ENCODE measurements at regions not wholly inside any gene's neighbourhood (a gene's known extent, or its start where the extent isn't known, plus 50 kb on each side); places are given as distances from the start of the nearest gene placed in this dataset.

- intact Hi-C loops (cut with DNase I): no loop called here
- Histone ChIP-seq H3K4me3 (replicated peaks in 1 of 3) (no peak overlapping the region), H3K27ac (no peak overlapping the region), H3K4me1 (no peaks in the 10 kb centered on the region), H3K27me3 (no peaks in the 10 kb centered on the region), H3K36me3 (no peaks in the 10 kb centered on the region), H3K9me3 (no peaks in the 10 kb centered on the region)
- DNase-seq: no peak
- 83 to 90% methylated on average over 1 of the region's 1 CpG for WGBS, 2 donors
- TF ChIP-seq CTCF (IDR thresholded peaks at IDR 0.05): no peak
- no peak for TF ChIP-seq POLR2A (IDR thresholded peaks at IDR 0.05)
Observed at GRCh38 chr5:121688126-121688525, 163.6 kb upstream of the FTMT start.

GRCh38 chr5:121688781-121689180, 162.9 kb upstream of the FTMT start:
- 83 to 88% methylated on average over 2 of the region's 2 CpGs for WGBS, 2 donors

GRCh38 chr5:121691478-121691877, 160.2 kb upstream of the FTMT start:
- intact Hi-C loops (cut with DNase I): no loop called here

More at GRCh38 chr5:121688781-121689180, 162.9 kb upstream of the FTMT start:
- TF ChIP-seq CTCF (IDR thresholded peaks at IDR 0.05): no peak
- TF ChIP-seq POLR2A (IDR thresholded peaks at IDR 0.05): no peak
- no peak overlapping the region for H3K4me3 ChIP-seq (replicated peaks in 1 of 3)
- no peaks in the 10 kb centered on the region for H3K36me3 ChIP-seq
- no peak for DNase-seq
- no peak overlapping the region for H3K27ac ChIP-seq
- intact Hi-C loops (cut with DNase I): no loop called here
- H3K9me3 ChIP-seq: no peaks in the 10 kb centered on the region
- H3K27me3 ChIP-seq: no peaks in the 10 kb centered on the region
- H3K4me1 ChIP-seq: no peaks in the 10 kb centered on the region

GRCh38 chr5:121692158-121692557, 159.5 kb upstream of the FTMT start:
- WGBS, 2 donors: 87 to 89% methylated on average over 2 of the region's 2 CpGs
- no peak for TF ChIP-seq POLR2A (IDR thresholded peaks at IDR 0.05)
- no peak for TF ChIP-seq CTCF (IDR thresholded peaks at IDR 0.05)
- no peaks in the 10 kb centered on the region for H3K4me1 ChIP-seq
- no peak for DNase-seq
- no peaks in the 10 kb centered on the region for H3K36me3 ChIP-seq
- H3K9me3 ChIP-seq: no peaks in the 10 kb centered on the region
- intact Hi-C loops (cut with DNase I): no loop called here
- no peaks in the 10 kb centered on the region for H3K27me3 ChIP-seq
- no peak overlapping the region for H3K27ac ChIP-seq
- no peak overlapping the region for H3K4me3 ChIP-seq (replicated peaks in 1 of 3)

More at GRCh38 chr5:121691478-121691877, 160.2 kb upstream of the FTMT start:
- no peaks in the 10 kb centered on the region for H3K4me1 ChIP-seq
- no peak overlapping the region for H3K4me3 ChIP-seq (replicated peaks in 1 of 3)
- no peaks in the 10 kb centered on the region for H3K27me3 ChIP-seq
- H3K36me3 ChIP-seq: no peaks in the 10 kb centered on the region
- peak in 1 of 2 donors; percentile 2 for DNase-seq
- no peak overlapping the region for H3K27ac ChIP-seq
- no peaks in the 10 kb centered on the region for H3K9me3 ChIP-seq
- TF ChIP-seq CTCF (IDR thresholded peaks at IDR 0.05) (no peak), POLR2A (IDR thresholded peaks at IDR 0.05) (no peak)

GRCh38 chr5:121693864-121694263, 157.8 kb upstream of the FTMT start:
- Histone ChIP-seq H3K27ac (no peak overlapping the region), H3K4me1 (no peaks in the 10 kb centered on the region), H3K36me3 (no peaks in the 10 kb centered on the region), H3K4me3 (replicated peaks in 1 of 3) (no peak overlapping the region), H3K9me3 (no peaks in the 10 kb centered on the region), H3K27me3 (no peaks in the 10 kb centered on the region)
- DNase-seq: no peak
- intact Hi-C loops (cut with DNase I): no loop called here
- TF ChIP-seq POLR2A (IDR thresholded peaks at IDR 0.05) (no peak), CTCF (IDR thresholded peaks at IDR 0.05) (no peak)
- WGBS, 2 donors: 22 to 33% methylated on average over 1 of the region's 1 CpG

Data from thyroid gland (tissue), 4 donors.